Fibroblast of pulmonary artery (primary cell): ENCODE measurements at regions not wholly inside any gene's neighbourhood (a gene's known extent, or its start where the extent isn't known, plus 50 kb on each side); places are given as distances from the start of the nearest gene placed in this dataset.

ENCODE experiments used
- DNase-seq: peaks from one replicate; pipeline ENCODE4 v3.0.0-alpha.2; 2010; ENCODE audit warnings: low read depth
- H3K4me3 ChIP-seq: replicated peaks from 2 replicates; pipeline ENCODE4 v1.5.1; 2011; ENCODE audit warnings: low read depth, mild to moderate bottlenecking, control low read depth, low read length, moderate library complexity
- CTCF ChIP-seq: IDR thresholded peaks from 2 replicates; pipeline ENCODE4 v1.5.1; 2011; ENCODE audit warnings: mild to moderate bottlenecking, control low read depth, low read length, inconsistent platforms; ENCODE audit errors: missing control alignments

GRCh38 chr17:72349011-72349410 is 228.2 kb downstream of the SOX9 start:
- TF ChIP-seq CTCF: no peak
- no peak for DNase-seq
- no peak overlapping the region for H3K4me3 ChIP-seq

GRCh38 chr17:72349491-72349995 is 228.7 kb downstream of the SOX9 start:
- H3K4me3 ChIP-seq: no peak overlapping the region
- no peak for TF ChIP-seq CTCF
- no peak for DNase-seq

DNA sequence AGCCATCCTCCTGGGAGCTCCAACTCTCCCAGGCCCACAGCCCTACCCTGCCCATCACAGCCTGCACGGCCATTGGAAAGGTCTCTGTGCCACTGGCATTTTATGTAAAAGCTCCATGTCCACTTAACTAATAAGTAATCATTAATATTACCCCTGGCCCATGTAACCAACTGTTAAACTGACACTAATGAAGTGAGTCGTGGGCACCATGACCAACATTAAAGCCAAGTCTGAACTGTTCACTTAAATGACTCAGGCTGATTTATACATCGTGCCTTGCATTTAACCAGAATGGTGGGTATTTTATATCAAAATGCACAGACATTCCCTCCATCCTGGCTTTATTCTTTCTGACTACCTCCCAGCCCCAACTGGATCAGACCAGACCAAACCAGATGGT is 229.3 kb downstream of the SOX9 start:
- no peak overlapping the region for H3K4me3 ChIP-seq
- no peak for TF ChIP-seq CTCF
- no peak for DNase-seq

GRCh38 chr17:72351365-72351764 is 230.5 kb downstream of the SOX9 start:
- no peak for TF ChIP-seq CTCF
- H3K4me3 ChIP-seq: no peak overlapping the region
- DNase-seq: no peak

DNA sequence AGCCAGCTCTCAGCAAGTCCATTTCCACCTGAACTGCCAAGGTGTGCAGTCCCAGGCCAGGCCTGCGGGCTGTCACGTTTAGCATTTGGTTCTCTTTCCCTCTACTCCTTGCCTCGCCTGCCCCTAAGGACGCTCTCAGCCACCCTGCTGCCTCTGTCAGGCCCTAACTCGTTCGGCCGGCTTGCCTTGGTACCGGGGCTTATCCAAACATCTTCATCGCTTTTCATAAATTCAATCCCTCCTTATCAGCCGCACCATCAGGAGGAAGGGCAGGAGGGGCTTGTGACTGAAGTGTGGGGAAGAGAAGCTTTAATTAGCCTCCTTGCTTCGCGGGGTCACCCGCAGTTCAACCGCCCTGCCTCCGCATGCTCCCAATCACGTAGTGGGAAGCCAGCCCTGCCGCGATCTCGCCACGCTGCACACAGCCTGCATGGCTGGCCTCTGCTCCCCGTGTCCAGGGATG is 231.1 kb downstream of the SOX9 start:
- DNase-seq: no peak
- no peak overlapping the region for H3K4me3 ChIP-seq
- no peak for TF ChIP-seq CTCF

DNA sequence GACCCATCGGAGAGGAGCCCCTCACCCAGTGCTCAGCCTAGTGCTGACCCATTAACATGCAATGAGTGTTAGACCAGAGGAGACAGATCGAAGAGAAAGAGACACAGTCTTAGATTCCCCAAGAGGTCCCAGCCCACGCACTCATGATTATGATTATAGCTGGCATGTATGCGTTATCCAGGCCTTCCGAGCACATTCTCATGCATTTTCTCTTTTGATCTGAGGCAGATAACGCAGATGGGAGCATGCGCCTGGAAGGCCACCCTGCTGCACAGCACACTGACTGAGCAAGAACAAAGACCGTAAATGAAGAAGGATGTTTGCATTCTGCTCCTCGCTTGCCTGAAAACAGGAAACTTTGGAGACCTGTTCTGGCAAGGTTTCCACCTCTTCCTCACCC is 232.7 kb downstream of the SOX9 start:
- TF ChIP-seq CTCF: no peak
- H3K4me3 ChIP-seq: no peak overlapping the region
- no peak for DNase-seq

GRCh38 chr17:72354071-72354470 is 233.3 kb downstream of the SOX9 start:
- no peak overlapping the region for H3K4me3 ChIP-seq
- TF ChIP-seq CTCF: no peak
- DNase-seq: no peak
